HUES64 (cell line): ENCODE measurements at regions not wholly inside any gene's neighbourhood (a gene's known extent, or its start where the extent isn't known, plus 50 kb on each side); places are given as distances from the start of the nearest gene placed in this dataset.

Source experiments
- H3K27ac ChIP-seq: 2 replicates; pipeline ENCODE4 v1.7.0; 2013; ENCODE audit warnings: low read depth, low read length, inconsistent platforms
- H3K27me3 ChIP-seq: 2 replicates; pipeline ENCODE4 v1.6.1; 2013; ENCODE audit warnings: mild to moderate bottlenecking, low read length; ENCODE audit not compliant: insufficient read depth
- H3K36me3 ChIP-seq: 2 replicates; pipeline ENCODE4 v1.6.1; 2013; ENCODE audit warnings: mild to moderate bottlenecking, low read length; ENCODE audit not compliant: insufficient read depth
- H3K4me1 ChIP-seq: 2 replicates; pipeline ENCODE4 v1.6.1; 2013; ENCODE audit warnings: mild to moderate bottlenecking, low read length, moderate library complexity; ENCODE audit not compliant: insufficient read depth
- H3K4me3 ChIP-seq: 2 replicates; pipeline ENCODE4 v1.5.1; 2013; ENCODE audit warnings: mild to moderate bottlenecking, low read length, moderate library complexity
- H3K9ac ChIP-seq: 2 replicates; pipeline ENCODE4 v1.6.1; 2013; ENCODE audit warnings: mild to moderate bottlenecking, low read depth, low read length
- H3K9me3 ChIP-seq: 2 replicates; pipeline ENCODE4 v1.6.1; 2013; ENCODE audit warnings: low read depth, low read length; ENCODE audit not compliant: insufficient read depth
- WGBS: fragments of 150-250, 120-280 bp; methylation state at CpG from one replicate; pipeline ENCODE4 v1.1.7; 2013; ENCODE audit warnings: missing lambda C conversion rate; 5-methylcytosine and 5-hydroxymethylcytosine counted together

GRCh38 chr22:48382197-48382596, 1445.5 kb downstream of the BRD1 start:
- Histone ChIP-seq H3K9ac (no peak overlapping the region), H3K4me3 (no peak overlapping the region), H3K27me3 (peaks cover 6% of the 10 kb centered on the region; the same call in 1 of the 2 replicates), H3K36me3 (no peaks in the 10 kb centered on the region), H3K4me1 (no peaks in the 10 kb centered on the region), H3K27ac (no peak overlapping the region), H3K9me3 (peaks cover 12% of the 10 kb centered on the region; the same call in 1 of the 2 replicates)
- 95% methylated on average over 12 of the region's 12 CpGs for WGBS

GRCh38 chr22:48380016-48380665, 1447.5 kb downstream of the BRD1 start:
- Histone ChIP-seq H3K9ac (no peak overlapping the region), H3K27ac (no peak overlapping the region), H3K27me3 (peaks cover 15% of the 10 kb centered on the region), H3K9me3 (peaks cover 4% of the 10 kb centered on the region; the same call in 1 of the 2 replicates), H3K4me1 (peaks cover 13% of the 10 kb centered on the region; the same call in 1 of the 2 replicates), H3K36me3 (no peaks in the 10 kb centered on the region), H3K4me3 (no peak overlapping the region)
- 96% methylated on average over 13 of the region's 13 CpGs for WGBS

GRCh38 chr22:48379371-48379770, 1448.3 kb downstream of the BRD1 start:
- no peaks in the 10 kb centered on the region for H3K36me3 ChIP-seq
- no peak overlapping the region for H3K9ac ChIP-seq
- 95% methylated on average over 13 of the region's 13 CpGs for WGBS
- H3K27ac ChIP-seq, result no peak overlapping the region
- H3K4me3 ChIP-seq, result no peak overlapping the region
- peaks cover 15% of the 10 kb centered on the region for H3K27me3 ChIP-seq
- H3K4me1 ChIP-seq, result peaks cover 15% of the 10 kb centered on the region; the same call in 1 of the 2 replicates
- H3K9me3 ChIP-seq, result no peaks in the 10 kb centered on the region

- no peak overlapping the region for H3K4me3 ChIP-seq
- H3K27me3 ChIP-seq, result peaks cover 15% of the 10 kb centered on the region
- H3K36me3 ChIP-seq, result no peaks in the 10 kb centered on the region
- H3K9ac ChIP-seq, result no peak overlapping the region
- WGBS, result 91% methylated on average over 5 of the region's 6 CpGs
- no peak overlapping the region for H3K27ac ChIP-seq
- H3K4me1 ChIP-seq, result peaks cover 15% of the 10 kb centered on the region; the same call in 1 of the 2 replicates
- H3K9me3 ChIP-seq, result no peaks in the 10 kb centered on the region
Observed at GRCh38 chr22:48378673-48379072, 1449.0 kb downstream of the BRD1 start.

- H3K4me1 ChIP-seq, result peaks cover 21% of the 10 kb centered on the region; the same call in 1 of the 2 replicates
- H3K9me3 ChIP-seq, result no peaks in the 10 kb centered on the region
- H3K9ac ChIP-seq, result no peak overlapping the region
- peaks cover 15% of the 10 kb centered on the region for H3K27me3 ChIP-seq
- H3K27ac ChIP-seq, result no peak overlapping the region
- 90% methylated on average over 8 of the region's 8 CpGs for WGBS
- no peaks in the 10 kb centered on the region for H3K36me3 ChIP-seq
- H3K4me3 ChIP-seq, result no peak overlapping the region
Observed at GRCh38 chr22:48376936-48377712, 1450.5 kb downstream of the BRD1 start.

GRCh38 chr22:48376428-48376827, 1451.2 kb downstream of the BRD1 start:
- H3K4me3 ChIP-seq, result no peak overlapping the region
- WGBS, result 5% methylated on average over 5 of the region's 8 CpGs

GRCh38 chr22:48373626-48374173, 1454.0 kb downstream of the BRD1 start:
- H3K9ac ChIP-seq, result no peak overlapping the region
- peaks cover 43% of the 10 kb centered on the region for H3K4me1 ChIP-seq
- no peak overlapping the region for H3K27ac ChIP-seq
- 94% methylated on average over 11 of the region's 12 CpGs for WGBS
- H3K27me3 ChIP-seq, result peaks cover 15% of the 10 kb centered on the region
- no peaks in the 10 kb centered on the region for H3K36me3 ChIP-seq
- H3K9me3 ChIP-seq, result no peaks in the 10 kb centered on the region
- H3K4me3 ChIP-seq, result no peak overlapping the region

More at GRCh38 chr22:48376428-48376827, 1451.2 kb downstream of the BRD1 start:
- Histone ChIP-seq H3K27me3 (peaks cover 15% of the 10 kb centered on the region), H3K27ac (no peak overlapping the region), H3K36me3 (no peaks in the 10 kb centered on the region), H3K4me1 (peaks cover 23% of the 10 kb centered on the region; the same call in 1 of the 2 replicates), H3K9me3 (no peaks in the 10 kb centered on the region), H3K9ac (no peak overlapping the region)

- no peak overlapping the region for H3K9ac ChIP-seq
- H3K4me3 ChIP-seq, result no peak overlapping the region
- H3K9me3 ChIP-seq, result no peaks in the 10 kb centered on the region
- 84% methylated on average over 7 of the region's 7 CpGs for WGBS
- H3K4me1 ChIP-seq, result peaks cover 44% of the 10 kb centered on the region
- peaks cover 11% of the 10 kb centered on the region for H3K27me3 ChIP-seq
- H3K36me3 ChIP-seq, result no peaks in the 10 kb centered on the region
- H3K27ac ChIP-seq, result no peak overlapping the region
Observed at GRCh38 chr22:48372390-48372789, 1455.3 kb downstream of the BRD1 start.

- WGBS, result 78% methylated on average over 7 of the region's 7 CpGs
- peaks cover under 1% of the 10 kb centered on the region; the same call in 1 of the 2 replicates for H3K27me3 ChIP-seq
- H3K4me3 ChIP-seq, result no peak overlapping the region
- H3K4me1 ChIP-seq, result peaks cover 41% of the 10 kb centered on the region
- H3K9me3 ChIP-seq, result no peaks in the 10 kb centered on the region
- no peaks in the 10 kb centered on the region for H3K36me3 ChIP-seq
- H3K9ac ChIP-seq, result no peak overlapping the region
- H3K27ac ChIP-seq, result no peak overlapping the region
Observed at GRCh38 chr22:48371391-48371790, 1456.3 kb downstream of the BRD1 start.

GRCh38 chr22:48370508-48371325, 1457.0 kb downstream of the BRD1 start:
- WGBS, result 63% methylated on average over 13 of the region's 13 CpGs
- H3K9ac ChIP-seq, result no peak overlapping the region
- H3K4me3 ChIP-seq, result no peak overlapping the region
- H3K27me3 ChIP-seq, result no peaks in the 10 kb centered on the region
- peak overlapping the region; percentile 89; the same call in 1 of the 2 replicates for H3K27ac ChIP-seq
- peaks cover 36% of the 10 kb centered on the region for H3K4me1 ChIP-seq
- H3K36me3 ChIP-seq, result no peaks in the 10 kb centered on the region
- no peaks in the 10 kb centered on the region for H3K9me3 ChIP-seq
